NT2/D1 (cell line): ENCODE measurements at regions not wholly inside any gene's neighbourhood (a gene's known extent, or its start where the extent isn't known, plus 50 kb on each side); places are given as distances from the start of the nearest gene placed in this dataset.

ENCODE experiments used
- DNase-seq: peaks from one replicate; pipeline ENCODE4 v3.0.0-alpha.2; 2011; ENCODE audit warnings: low read depth, low spot score
- H3K27me3 ChIP-seq: 2 replicates; pipeline ENCODE4 v1.6.0; 2011; ENCODE audit warnings: mild to moderate bottlenecking; ENCODE audit not compliant: insufficient read length, insufficient read depth
- H3K36me3 ChIP-seq: 2 replicates; pipeline ENCODE4 v1.6.1; 2011; ENCODE audit warnings: mild to moderate bottlenecking, low read length, mixed read lengths; ENCODE audit not compliant: insufficient read depth, insufficient read length
- H3K4me1 ChIP-seq: 2 replicates; pipeline ENCODE4 v1.5.1; 2011; ENCODE audit not compliant: insufficient read depth, insufficient read length
- H3K4me3 ChIP-seq: 2 replicates; pipeline ENCODE4 v1.5.1; 2011; ENCODE audit warnings: low read depth; ENCODE audit not compliant: insufficient read length
- H3K9ac ChIP-seq: 2 replicates; pipeline ENCODE4 v1.6.0; 2011; ENCODE audit warnings: low read depth; ENCODE audit not compliant: insufficient read length
- H3K9me3 ChIP-seq: 2 replicates; pipeline ENCODE4 v1.5.1; 2011; ENCODE audit warnings: mild to moderate bottlenecking, low read length; ENCODE audit not compliant: insufficient read depth
- SUZ12 ChIP-seq: IDR thresholded peaks from 2 replicates; pipeline ENCODE4 v1.6.1; 2011; ENCODE audit not compliant: insufficient read length, insufficient read depth; ENCODE audit errors: extremely low read depth
- YY1 ChIP-seq: IDR thresholded peaks from 2 replicates; pipeline ENCODE4 v1.6.1; 2011; ENCODE audit not compliant: insufficient read length, insufficient read depth
- ZNF274 ChIP-seq: IDR thresholded peaks from 2 replicates; pipeline ENCODE4 v1.6.1; 2011; ENCODE audit warnings: mild to moderate bottlenecking, low read depth, low read length

DNA sequence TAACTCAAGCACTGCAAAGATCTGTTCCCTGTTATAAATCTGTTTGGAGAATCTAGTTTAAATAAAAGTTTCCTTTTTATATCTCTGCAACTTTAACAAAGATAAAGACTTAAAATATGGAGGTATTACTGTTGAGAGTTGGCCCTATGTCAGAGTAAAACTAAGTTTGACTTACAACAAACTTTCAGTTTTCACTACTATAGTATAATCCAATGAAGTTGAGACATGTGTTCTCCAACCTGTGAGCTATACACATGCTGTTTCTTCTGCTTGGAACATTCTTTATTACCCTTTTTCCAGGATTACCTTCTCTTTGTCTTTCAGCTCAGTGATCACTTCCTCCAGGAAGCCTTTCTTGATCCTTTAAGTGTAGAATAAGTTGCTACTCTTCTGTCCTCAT, 1109.3 kb downstream of the MAT2B start:
- no peaks in the 10 kb centered on the region for H3K4me1 ChIP-seq
- no peaks in the 10 kb centered on the region for H3K27me3 ChIP-seq
- H3K36me3 ChIP-seq: no peaks in the 10 kb centered on the region
- no peaks in the 10 kb centered on the region for H3K9me3 ChIP-seq
- no peak overlapping the region for H3K4me3 ChIP-seq
- no peak for DNase-seq
- H3K9ac ChIP-seq: no peak overlapping the region
- TF ChIP-seq ZNF274: no peak

DNA sequence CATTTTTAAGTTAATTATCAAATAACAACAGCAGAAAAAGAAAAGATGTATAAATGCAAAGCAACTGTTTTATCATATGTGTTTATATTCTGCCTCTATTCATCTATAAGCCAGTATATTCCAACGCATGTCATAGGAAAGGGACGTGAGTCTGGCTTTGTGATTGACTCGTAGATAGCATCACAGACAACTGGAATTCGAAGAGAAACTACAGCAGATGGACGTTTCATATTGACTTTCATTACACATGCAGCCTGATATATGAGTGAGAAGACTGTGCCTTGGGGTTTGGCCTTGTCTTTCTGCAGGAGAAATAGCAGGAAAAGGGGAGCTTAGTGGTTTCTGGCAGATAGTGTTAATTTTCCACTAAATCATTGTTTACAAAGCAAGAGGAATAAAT, 1111.9 kb downstream of the MAT2B start:
- H3K4me1 ChIP-seq: no peaks in the 10 kb centered on the region
- H3K27me3 ChIP-seq: no peaks in the 10 kb centered on the region
- DNase-seq: no peak
- H3K9ac ChIP-seq: no peak overlapping the region
- no peaks in the 10 kb centered on the region for H3K9me3 ChIP-seq
- H3K36me3 ChIP-seq: no peaks in the 10 kb centered on the region
- TF ChIP-seq YY1: no peak
- no peak for TF ChIP-seq ZNF274
- TF ChIP-seq SUZ12: no peak
- H3K4me3 ChIP-seq: no peak overlapping the region

DNA sequence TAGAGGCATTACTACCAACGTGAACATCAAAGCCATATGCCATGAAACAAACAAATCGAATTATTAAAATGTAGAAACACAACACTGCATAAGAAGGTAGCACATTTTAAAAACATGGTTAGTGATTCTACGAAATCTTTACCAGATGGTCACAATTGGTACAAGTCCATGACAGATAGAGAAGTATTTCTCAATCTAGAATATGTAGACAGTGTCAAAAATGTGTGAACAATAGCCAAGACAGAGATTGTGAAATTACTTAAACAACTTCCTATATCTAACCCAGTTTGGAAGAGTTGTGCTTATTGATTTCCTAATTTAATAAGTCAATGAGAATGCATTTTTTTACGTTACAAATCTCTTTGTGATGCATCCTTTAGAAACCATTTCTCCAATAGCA, 1121.6 kb downstream of the MAT2B start:
- Histone ChIP-seq H3K9ac (no peak overlapping the region), H3K4me3 (no peak overlapping the region), H3K9me3 (no peaks in the 10 kb centered on the region), H3K4me1 (no peaks in the 10 kb centered on the region), H3K27me3 (no peaks in the 10 kb centered on the region), H3K36me3 (no peaks in the 10 kb centered on the region)
- no peak for DNase-seq
- TF ChIP-seq SUZ12 (no peak), ZNF274 (no peak)

DNA sequence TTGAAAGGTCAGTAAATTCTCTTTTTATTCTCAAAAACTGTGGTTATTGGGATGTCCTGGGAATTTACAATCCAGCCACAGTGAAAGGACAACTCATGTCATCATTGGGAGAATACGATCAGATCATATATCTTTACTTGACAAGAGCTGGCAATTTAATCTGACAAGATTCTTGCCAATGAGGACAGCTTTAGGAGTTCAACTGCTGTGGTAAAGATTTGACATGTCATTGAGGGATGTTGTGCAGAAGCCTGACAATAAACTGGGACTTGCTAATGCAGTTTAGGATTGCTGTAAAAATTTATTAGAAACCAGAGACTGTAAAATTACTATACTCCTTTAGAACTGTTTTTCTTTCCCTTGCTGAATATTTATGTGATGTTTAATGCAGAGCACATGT, 1131.0 kb downstream of the MAT2B start:
- Histone ChIP-seq H3K27me3 (no peaks in the 10 kb centered on the region), H3K4me3 (no peak overlapping the region)
- TF ChIP-seq ZNF274 (no peak), YY1 (no peak), SUZ12 (no peak)

DNA sequence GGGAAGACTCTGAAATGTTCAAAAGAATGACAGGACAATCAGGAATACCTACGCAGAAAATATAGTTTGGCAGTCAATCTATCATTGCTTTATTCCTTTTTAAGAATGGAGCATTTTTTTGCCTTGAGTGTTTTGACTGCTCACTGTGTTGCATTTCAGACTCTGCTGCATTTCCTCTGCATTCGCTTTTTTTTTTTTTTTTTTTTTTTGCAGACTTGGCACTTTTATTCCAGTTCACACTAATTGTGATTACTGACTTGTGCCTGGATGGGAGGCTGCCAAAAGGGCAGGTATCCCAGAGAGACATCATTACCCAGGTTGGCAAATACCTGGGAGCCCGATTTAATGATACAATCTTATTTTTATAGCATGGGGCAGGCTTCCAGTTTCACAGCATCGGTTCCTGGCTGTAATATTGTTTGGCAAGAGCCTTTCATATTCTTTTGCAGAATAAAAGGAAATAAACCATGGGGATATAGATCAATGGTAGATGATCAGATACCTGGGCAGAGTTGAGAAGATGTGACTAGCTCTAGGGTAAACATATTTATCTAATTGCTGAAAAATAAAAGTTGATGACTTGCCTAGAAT, 1132.6 kb downstream of the MAT2B start:
- TF ChIP-seq SUZ12 (no peak), YY1 (no peak)
- Histone ChIP-seq H3K27me3 (no peaks in the 10 kb centered on the region), H3K9ac (no peak overlapping the region), H3K4me1 (no peaks in the 10 kb centered on the region), H3K9me3 (no peaks in the 10 kb centered on the region), H3K4me3 (no peak overlapping the region), H3K36me3 (no peaks in the 10 kb centered on the region)
- no peak for DNase-seq

More for the DNA sequence above, 1131.0 kb downstream of the MAT2B start:
- no peak for DNase-seq
- Histone ChIP-seq H3K9ac (no peak overlapping the region), H3K9me3 (no peaks in the 10 kb centered on the region), H3K4me1 (no peaks in the 10 kb centered on the region), H3K36me3 (no peaks in the 10 kb centered on the region)

DNA sequence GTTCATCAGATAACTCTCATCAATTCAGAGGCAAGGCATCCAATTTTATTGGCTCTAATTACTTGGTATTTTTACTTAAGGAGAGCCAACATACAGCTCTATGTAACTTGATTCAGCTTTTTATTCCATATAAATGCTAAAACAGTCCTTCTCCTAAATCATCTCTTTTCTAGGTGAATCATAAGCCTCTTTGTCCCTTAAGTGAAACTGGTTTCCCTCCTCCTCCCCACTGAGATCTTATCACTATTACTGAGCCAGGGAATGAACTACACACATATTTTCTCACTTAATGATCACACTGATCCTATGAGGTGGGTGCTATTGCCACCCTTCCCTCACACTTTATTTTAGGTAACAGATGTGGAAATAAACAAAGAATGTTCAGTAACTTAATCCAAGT, 1143.8 kb downstream of the MAT2B start:
- H3K9me3 ChIP-seq: no peaks in the 10 kb centered on the region
- no peak overlapping the region for H3K9ac ChIP-seq
- no peaks in the 10 kb centered on the region for H3K27me3 ChIP-seq
- H3K4me1 ChIP-seq: no peaks in the 10 kb centered on the region
- DNase-seq: no peak
- H3K36me3 ChIP-seq: no peaks in the 10 kb centered on the region
- TF ChIP-seq YY1 (no peak), SUZ12 (no peak), ZNF274 (no peak)
- H3K4me3 ChIP-seq: no peak overlapping the region

DNA sequence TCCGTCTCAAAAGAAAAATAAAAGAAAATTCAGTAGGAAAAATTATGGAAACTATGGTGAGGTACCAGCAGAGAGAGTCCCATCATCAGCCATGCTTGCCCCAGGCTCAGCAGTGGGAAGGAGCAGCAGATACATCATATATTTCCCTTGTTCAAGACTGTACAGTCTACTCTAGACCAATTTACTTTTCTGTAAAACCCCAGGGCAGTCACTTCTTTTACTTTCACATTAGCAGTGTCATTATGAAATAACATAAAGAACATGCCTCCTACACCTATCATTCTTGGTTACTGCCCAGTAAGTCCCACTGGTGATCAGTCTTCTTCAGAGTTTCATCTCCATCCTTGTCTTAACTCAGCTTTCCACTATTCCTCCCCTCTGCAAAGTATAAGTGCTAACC, 1145.0 kb downstream of the MAT2B start:
- Histone ChIP-seq H3K36me3 (no peaks in the 10 kb centered on the region), H3K9ac (no peak overlapping the region), H3K4me3 (no peak overlapping the region), H3K27me3 (no peaks in the 10 kb centered on the region), H3K9me3 (no peaks in the 10 kb centered on the region), H3K4me1 (no peaks in the 10 kb centered on the region)
- no peak for DNase-seq
- TF ChIP-seq SUZ12 (no peak), YY1 (no peak), ZNF274 (no peak)
